WTC11 (cell line): ENCODE measurements at regions not wholly inside any gene's neighbourhood (a gene's known extent, or its start where the extent isn't known, plus 50 kb on each side); places are given as distances from the start of the nearest gene placed in this dataset.
A peak's percentile ranks its signal among the peaks of the same experiment; 100 is the strongest.

Source experiments
- ATAC-seq: fragments of 200-7000 bp; cut with Tn5 transposase; 2 replicates; pipeline ENCODE4 v1.10.0; 2021; ENCODE audit warnings: mild to moderate bottlenecking, moderate library complexity
- CTCF ChIA-PET: fragments of 300-600 bp; sonication (Branson Sonifier 250); formaldehyde crosslinking; loops from one replicate; lab custom pipeline; 2021; ENCODE audit warnings: antibody characterized with exemption; lab: Charles Lee
- POLR2A ChIA-PET: fragments of 350-600 bp; sonication (Branson Sonifier 250); formaldehyde crosslinking; loops from one replicate; lab custom pipeline; 2021; ENCODE audit warnings: antibody characterized with exemption; lab: Charles Lee
- DNase-seq: peaks from one replicate; pipeline ENCODE4 v3.0.0; 2021; ENCODE audit warnings: low spot score
- H3K27ac Mint-ChIP-seq: 2 replicates; pipeline ENCODE4 v1.8.0; 2021; ENCODE audit warnings: mixed read lengths
- H3K27me3 Mint-ChIP-seq: 2 replicates; pipeline ENCODE4 v1.8.0; 2021; ENCODE audit warnings: low read depth, mild to moderate bottlenecking, moderate library complexity, mixed read lengths
- H3K36me3 Mint-ChIP-seq: 2 replicates; pipeline ENCODE4 v1.8.0; 2021; ENCODE audit warnings: mixed read lengths
- H3K4me1 Mint-ChIP-seq: 2 replicates; pipeline ENCODE4 v1.8.0; 2022; ENCODE audit warnings: mixed read lengths
- H3K4me3 Mint-ChIP-seq: 2 replicates; pipeline ENCODE4 v1.8.0; 2021; ENCODE audit warnings: mild to moderate bottlenecking, moderate library complexity, mixed read lengths
- H3K9me3 Mint-ChIP-seq: 2 replicates; pipeline ENCODE4 v1.8.0; 2021; ENCODE audit warnings: mixed read lengths
- AFF4 ChIP-seq: sonication (generic); formaldehyde crosslinking; IDR thresholded peaks from 2 replicates; pipeline ENCODE4 v1.8.1; 2023; ENCODE audit warnings: mild to moderate bottlenecking, missing genetic modification reagents, borderline replicate concordance
- ATF1 ChIP-seq: sonication (generic); formaldehyde crosslinking; IDR thresholded peaks from 2 replicates; pipeline ENCODE4 v1.8.1; 2023; ENCODE audit warnings: mild to moderate bottlenecking, moderate library complexity, missing genetic modification reagents
- CREM ChIP-seq: sonication (generic); formaldehyde crosslinking; IDR thresholded peaks from 2 replicates; pipeline ENCODE4 v1.8.1; 2022; ENCODE audit warnings: mild to moderate bottlenecking, missing genetic modification reagents, moderate library complexity
- ETV6 ChIP-seq: sonication (generic); formaldehyde crosslinking; IDR thresholded peaks from 2 replicates; pipeline ENCODE4 v1.8.1; 2022; ENCODE audit warnings: mild to moderate bottlenecking, missing genetic modification reagents
- GRHL2 ChIP-seq: fragments of 250-450 bp; sonication (Bioruptor Pico); IDR thresholded peaks from 2 replicates; pipeline ENCODE4 v1.8.0; 2022; ENCODE audit warnings: mild to moderate bottlenecking, moderate library complexity; ENCODE audit not compliant: insufficient replicate concordance, severe bottlenecking
- RORB ChIP-seq: fragments of 250-450 bp; sonication (Bioruptor Pico); IDR thresholded peaks from 2 replicates; pipeline ENCODE4 v1.9.0; 2021; ENCODE audit warnings: mild to moderate bottlenecking
- TEAD4 ChIP-seq: sonication (generic); formaldehyde crosslinking; IDR thresholded peaks from 2 replicates; pipeline ENCODE4 v1.8.0; 2022; ENCODE audit warnings: mild to moderate bottlenecking, missing genetic modification reagents
- TP53 ChIP-seq: sonication (generic); formaldehyde crosslinking; IDR thresholded peaks from 2 replicates; pipeline ENCODE4 v1.8.1; 2023; ENCODE audit warnings: mild to moderate bottlenecking, missing genetic modification reagents
- USF2 ChIP-seq: sonication (generic); formaldehyde crosslinking; IDR thresholded peaks from 2 replicates; pipeline ENCODE4 v1.8.1; 2023; ENCODE audit warnings: mild to moderate bottlenecking, missing genetic modification reagents, moderate library complexity
- ZBTB43 ChIP-seq: sonication (generic); formaldehyde crosslinking; IDR thresholded peaks from 2 replicates; pipeline ENCODE4 v1.8.1; 2023; ENCODE audit warnings: mild to moderate bottlenecking, missing genetic modification reagents
- ZNF281 ChIP-seq: sonication (generic); formaldehyde crosslinking; IDR thresholded peaks from 2 replicates; pipeline ENCODE4 v1.8.0; 2023; ENCODE audit warnings: mild to moderate bottlenecking, missing genetic modification reagents
- ZNF396 ChIP-seq: fragments of 250-450 bp; sonication (Bioruptor Pico); IDR thresholded peaks from 2 replicates; pipeline ENCODE4 v1.8.0; 2021; ENCODE audit warnings: mild to moderate bottlenecking, moderate library complexity, borderline replicate concordance

GRCh38 chr9:127553793-127554192 is 58.3 kb upstream of the STXBP1 start:
- CTCF ChIA-PET, result interaction anchor here (1.0 to 2.5 kb wide), 6 partner anchors 14 to 181 kb away, joined by 3 to 6 read pairs (median 4); partner anchors contain the start of gene TOR2A
- no peak for TF ChIP-seq ZBTB43 (CRISPR knock-in tag)
- TF ChIP-seq TEAD4 (CRISPR knock-in tag), result no peak
- no peak for TF ChIP-seq TP53
- no peak for DNase-seq
- Mint-ChIP-seq H3K36me3 (no peaks in the 10 kb centered on the region), H3K27me3 (peaks cover 2% of the 10 kb centered on the region; the same call in 1 of the 2 replicates), H3K27ac (no peak overlapping the region), H3K9me3 (peaks cover 4% of the 10 kb centered on the region; the same call in 1 of the 2 replicates), H3K4me1 (peaks cover 41% of the 10 kb centered on the region), H3K4me3 (no peak overlapping the region)
- ATAC-seq, result no peak
- POLR2A ChIA-PET, result no interaction called here

GRCh38 chr9:127554966-127555839 is 56.9 kb upstream of the STXBP1 start:
- Mint-ChIP-seq H3K27me3 (peaks cover 2% of the 10 kb centered on the region; the same call in 1 of the 2 replicates), H3K36me3 (no peaks in the 10 kb centered on the region), H3K27ac (peak overlapping the region; percentile 74), H3K9me3 (peaks cover 4% of the 10 kb centered on the region; the same call in 1 of the 2 replicates), H3K4me3 (no peak overlapping the region), H3K4me1 (peaks cover 44% of the 10 kb centered on the region)
- peak; percentile 44; the same call in 1 of the 2 replicates for TF ChIP-seq USF2 (CRISPR knock-in tag)
- TF ChIP-seq ETV6 (CRISPR knock-in tag), result no peak
- ATAC-seq (no peak), DNase-seq (no peak)
- ChIA-PET POLR2A (no interaction called here), CTCF (interaction anchor here (1.0 to 3.4 kb wide), 6 partner anchors 12 to 180 kb away, joined by 3 to 18 read pairs (median 6); partner anchors contain the start of gene TOR2A)

GRCh38 chr9:127555840-127556820 is 55.9 kb upstream of the STXBP1 start:
- Mint-ChIP-seq H3K4me1 (peaks cover 41% of the 10 kb centered on the region), H3K4me3 (no peak overlapping the region), H3K27me3 (peaks cover 2% of the 10 kb centered on the region; the same call in 1 of the 2 replicates)
- DNase-seq, result no peak
- CTCF ChIA-PET, result interaction anchor here (1.0 to 3.4 kb wide), 7 partner anchors 11 to 179 kb away, joined by 3 to 18 read pairs (median 7); partner anchors contain the start of gene TOR2A
- no peak for TF ChIP-seq GRHL2
- no peak for TF ChIP-seq ZNF281 (CRISPR knock-in tag)
- no peak for TF ChIP-seq ZNF396 (CRISPR knock-in tag)
- no peak for TF ChIP-seq ATF1 (CRISPR knock-in tag)
- TF ChIP-seq CREM, result no peak
- TF ChIP-seq AFF4 (CRISPR knock-in tag), result no peak
- TF ChIP-seq RORB (CRISPR knock-in tag), result no peak
- TF ChIP-seq, all 79 proteins: peak for 0
- Mint-ChIP-seq H3K27ac (peak overlapping the region; percentile 74), H3K36me3 (0 out of 2 replicates have a peak, but pooled peaks cover 3% of the 10 kb centered on the region), H3K9me3 (peaks cover 4% of the 10 kb centered on the region; the same call in 1 of the 2 replicates)
- POLR2A ChIA-PET, result no interaction called here
- peak; percentile 33; the same call in 1 of the 2 replicates for ATAC-seq
